GM19099 (cell line): ENCODE measurements at regions not wholly inside any gene's neighbourhood (a gene's known extent, or its start where the extent isn't known, plus 50 kb on each side); places are given as distances from the start of the nearest gene placed in this dataset.
A peak's percentile ranks its signal among the peaks of the same experiment; 100 is the strongest.

Source experiments
- POLR2A ChIP-seq: IDR thresholded peaks from 3 replicates; pipeline ENCODE4 v1.6.1; 2011; ENCODE audit warnings: low read depth; ENCODE audit not compliant: insufficient read length; ENCODE audit errors: extremely low read depth

DNA sequence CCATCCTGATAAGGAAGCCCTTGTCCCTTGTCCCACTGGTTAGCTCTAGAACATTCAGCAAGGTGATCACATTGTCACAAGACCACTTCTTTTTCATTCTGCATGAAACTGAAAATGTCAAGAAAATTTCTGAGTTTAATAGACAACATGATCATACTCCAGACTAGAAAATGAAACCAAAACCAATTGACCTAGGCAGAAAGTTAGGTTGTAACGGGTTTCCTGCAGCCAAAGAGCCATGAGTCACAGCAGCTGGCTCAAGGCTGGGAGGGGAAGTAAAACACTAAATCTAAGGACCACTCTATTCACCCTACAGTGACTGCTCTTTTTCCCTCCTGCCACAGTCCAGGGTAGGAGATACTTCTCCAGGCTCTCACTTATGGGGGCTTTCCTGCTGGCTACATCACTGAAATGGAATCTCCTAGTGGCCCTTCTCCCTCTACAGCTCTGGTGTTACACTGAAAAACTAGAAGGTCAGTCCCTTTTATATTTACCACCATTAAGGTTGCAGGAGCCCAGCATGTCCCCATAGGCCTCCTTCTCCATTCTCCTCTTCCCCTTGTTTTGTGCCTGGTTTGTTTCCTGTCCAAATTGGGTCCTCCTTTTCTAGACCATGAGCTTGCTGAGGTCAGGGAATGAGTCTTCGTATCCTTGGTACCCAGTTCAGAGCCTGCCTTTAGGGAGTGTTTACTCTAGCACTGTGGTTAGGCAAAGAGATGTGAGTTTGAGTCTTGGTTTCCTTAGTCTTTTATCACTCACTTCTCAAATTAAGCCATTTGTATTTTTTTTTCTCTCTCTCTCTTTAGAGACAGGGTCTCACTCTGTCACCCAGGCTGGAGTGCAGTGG is 236.5 kb upstream of the JUN start:
- TF ChIP-seq POLR2A: peak; percentile 49

DNA sequence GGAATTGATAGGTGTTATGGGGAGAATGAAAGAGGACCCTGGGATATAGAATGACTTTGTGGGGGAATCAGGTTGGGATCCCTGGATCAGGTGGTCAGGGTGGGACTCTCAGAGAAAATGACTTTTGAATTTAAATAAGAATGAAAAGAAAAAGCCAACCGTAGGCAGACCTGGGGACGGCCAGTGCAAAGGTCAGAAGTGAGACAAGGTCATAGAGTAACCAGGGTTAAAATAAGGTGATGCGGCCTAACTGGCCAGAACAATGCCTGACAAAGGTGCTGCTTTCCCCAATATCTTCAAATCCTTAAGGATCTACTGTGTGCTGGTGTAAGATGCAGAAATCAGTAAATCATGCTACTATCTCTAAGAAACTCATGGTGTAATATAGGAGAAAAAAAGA is 238.4 kb upstream of the JUN start:
- no peak for TF ChIP-seq POLR2A

DNA sequence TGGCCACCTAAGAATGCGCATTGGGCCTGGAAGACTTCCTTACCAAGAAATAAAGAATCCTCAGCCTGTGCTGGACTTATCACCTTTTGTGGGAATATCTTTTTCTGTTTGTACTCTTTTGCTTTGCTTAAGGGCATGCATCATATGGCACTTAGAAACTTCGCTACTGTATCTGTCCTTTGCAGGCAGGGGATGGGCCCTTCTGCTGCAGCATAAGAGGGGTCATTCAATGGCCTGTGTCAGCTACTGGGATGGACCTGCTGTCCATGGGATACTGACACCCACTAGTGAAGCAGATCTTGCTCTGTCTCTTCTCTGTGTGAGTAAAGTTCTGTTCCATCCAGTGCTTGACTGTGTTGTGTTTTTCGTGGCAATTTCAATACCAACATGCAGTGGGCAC is 239.0 kb upstream of the JUN start:
- TF ChIP-seq POLR2A: no peak

DNA sequence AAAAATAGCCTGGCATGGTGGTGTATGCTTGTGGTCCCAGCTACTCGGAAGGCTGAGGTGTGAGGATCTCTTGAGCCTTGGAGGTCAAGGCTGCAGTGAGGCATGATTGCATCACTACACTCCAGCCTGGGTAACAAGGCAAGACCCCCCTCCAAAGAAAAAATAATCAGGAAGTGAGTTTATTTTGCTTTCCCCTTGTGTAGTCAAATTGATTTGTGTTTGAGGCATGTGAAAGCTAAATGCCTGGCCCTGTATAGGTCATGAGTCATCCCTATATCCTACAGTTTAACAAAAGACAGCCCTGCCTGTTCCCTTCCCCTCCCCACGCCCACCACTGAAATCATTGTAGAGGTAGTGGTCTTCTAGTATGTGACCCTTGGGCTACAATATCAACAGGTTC is 241.4 kb upstream of the JUN start:
- no peak for TF ChIP-seq POLR2A

DNA sequence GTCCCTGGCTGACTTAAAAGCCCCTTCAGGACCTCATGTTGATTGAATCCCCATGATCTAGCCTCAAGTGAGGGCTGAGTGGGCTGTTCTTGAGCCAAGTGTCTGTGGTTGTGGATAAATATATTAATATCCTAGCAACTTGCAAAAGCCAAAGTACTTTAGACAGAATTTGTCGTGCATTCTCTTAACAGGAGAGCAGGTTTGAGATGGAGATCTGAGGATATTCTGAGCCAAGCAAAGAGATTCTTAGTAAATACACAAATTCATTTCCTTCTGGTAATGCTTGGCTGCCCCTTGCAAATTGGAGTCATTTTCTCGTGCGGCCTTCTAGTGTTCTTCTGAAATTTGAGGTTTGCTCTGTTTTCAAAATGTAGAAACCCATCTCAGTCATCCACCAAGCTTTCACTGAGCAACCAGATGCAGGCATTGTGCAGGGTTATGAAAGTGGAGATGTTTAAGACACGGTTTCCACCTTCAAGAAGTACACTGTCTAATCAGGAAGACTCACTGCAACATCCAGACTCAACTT is 242.1 kb upstream of the JUN start:
- TF ChIP-seq POLR2A: peak; percentile 22

DNA sequence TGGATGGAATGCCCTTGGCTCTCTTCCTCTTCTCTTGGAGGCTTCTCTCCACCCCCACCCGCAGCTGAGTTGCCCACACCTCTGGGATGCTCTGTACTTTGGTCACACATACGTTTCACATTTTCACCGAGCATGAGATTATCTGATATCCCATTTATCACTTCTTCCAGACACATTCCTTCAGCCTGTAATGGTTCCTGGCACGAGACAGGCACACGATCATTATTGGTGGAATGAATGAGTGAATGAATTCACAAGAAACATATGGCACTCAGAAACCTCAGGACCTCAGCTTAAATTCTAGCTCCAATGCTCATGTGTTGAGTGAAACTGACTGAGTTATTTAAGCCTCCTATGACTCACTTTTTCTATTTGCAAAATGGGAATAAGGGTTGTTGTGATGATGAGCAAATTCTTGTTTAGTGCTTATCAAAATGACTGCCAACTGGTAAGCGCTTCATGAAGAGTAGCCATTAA is 242.7 kb upstream of the JUN start:
- no peak for TF ChIP-seq POLR2A

DNA sequence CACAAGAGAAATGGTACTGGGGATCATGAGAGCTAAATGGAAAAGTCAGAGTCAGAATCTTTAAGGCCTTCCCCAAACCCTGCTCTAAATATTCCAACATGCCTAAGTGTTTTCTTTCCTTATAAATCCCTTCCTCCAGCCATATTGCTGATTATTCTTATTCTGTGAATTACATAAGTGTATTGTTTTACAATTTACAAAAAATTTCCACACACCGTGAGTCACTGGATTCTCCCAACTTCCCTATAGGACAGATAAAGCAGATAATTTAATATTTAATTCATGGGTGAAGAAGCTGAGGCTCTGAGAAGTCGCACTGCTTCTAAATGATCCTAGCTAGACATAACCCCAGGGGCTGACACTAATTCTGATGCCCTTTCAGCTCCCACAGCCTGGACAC is 243.3 kb upstream of the JUN start:
- TF ChIP-seq POLR2A: no peak

DNA sequence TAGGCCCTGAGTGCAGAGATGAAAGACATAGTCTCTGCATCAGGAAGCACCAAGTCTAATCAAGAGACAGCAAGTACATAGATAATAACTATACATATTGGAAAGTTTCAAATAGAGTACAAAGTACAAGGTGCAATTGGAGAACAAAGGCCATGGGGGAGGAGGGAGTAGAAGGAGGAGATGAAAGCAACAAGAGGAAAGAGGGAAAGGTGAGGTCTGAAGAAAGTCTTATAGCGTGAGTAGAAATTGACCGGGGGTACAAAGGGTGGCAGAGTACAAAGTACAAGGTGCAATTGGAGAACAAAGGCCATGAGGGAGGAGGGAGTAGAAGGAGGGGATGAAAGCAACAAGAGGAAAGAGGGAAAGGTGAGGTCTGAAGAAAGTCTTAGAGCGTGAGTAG is 244.2 kb upstream of the JUN start:
- TF ChIP-seq POLR2A: no peak

DNA sequence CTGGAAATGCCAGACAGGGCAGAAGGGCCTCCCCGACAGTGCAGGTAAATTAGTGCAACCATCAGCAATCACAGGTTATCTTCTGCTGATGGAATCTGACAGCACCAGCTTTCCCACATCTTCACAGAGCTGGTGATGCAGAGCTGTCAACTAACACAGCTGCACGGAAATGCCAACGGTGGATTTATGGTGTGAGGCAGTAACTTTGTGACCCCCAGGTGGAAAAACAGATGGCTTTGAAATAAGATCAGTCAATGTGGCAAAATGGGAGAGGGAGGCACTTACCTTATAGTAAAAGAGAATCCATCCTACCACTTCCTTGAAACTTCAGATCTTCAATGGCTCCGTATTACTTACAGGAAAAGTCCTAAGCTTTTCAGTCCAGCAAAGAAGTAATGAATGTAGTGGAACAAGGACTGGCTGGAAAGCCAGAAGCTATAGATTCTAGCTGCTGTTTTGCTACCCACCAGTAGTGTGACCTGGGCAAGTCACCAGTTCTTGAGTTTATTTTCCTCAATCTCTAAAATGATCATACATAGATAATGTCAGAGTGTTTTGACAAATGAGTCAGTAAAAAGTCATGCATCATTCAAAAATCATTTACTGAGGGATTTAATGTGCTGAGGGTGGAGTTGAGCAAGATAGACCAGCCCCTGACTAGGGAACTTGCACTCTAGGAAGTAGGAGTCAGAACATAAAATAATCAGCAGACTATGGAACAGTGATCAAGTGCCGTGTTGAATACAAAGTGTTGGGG is 245.7 kb upstream of the JUN start:
- no peak for TF ChIP-seq POLR2A

DNA sequence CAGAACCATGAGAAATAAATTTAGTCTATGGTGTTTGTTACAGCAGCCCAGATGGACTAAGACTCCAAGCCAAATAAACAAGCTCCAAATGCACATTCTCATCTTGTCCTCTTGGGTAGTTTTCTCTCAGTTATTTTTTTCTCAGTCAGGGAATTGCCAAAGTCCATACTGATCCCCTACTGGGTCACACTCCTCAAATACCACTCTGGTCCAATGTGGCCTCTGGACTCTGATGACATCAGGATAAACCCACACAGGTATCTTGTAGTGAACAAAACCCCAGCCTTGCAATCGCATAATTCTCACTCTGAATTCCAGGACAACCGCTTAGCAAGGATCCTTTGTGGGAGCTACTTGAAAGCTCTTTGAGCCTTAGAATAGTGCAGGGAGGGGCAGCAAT is 248.4 kb upstream of the JUN start:
- TF ChIP-seq POLR2A: no peak

DNA sequence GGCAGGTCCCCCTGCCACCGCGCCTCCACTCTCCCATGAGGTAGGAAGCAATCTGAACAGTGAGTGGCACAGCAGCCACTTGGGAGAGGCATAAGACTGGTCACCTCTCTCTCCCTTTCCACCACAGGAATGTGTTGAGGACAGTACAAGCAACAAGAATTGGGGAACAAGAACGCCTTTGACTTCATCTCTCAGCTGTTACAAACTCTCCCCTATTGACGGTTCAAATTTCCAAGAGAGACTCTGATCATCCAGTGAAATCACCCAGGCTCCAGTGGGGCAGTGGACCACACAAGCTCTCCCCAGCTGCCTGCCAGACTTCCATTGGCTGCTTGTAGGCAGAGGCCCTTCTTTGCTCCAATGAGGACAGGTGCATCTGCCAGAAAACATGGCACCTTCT is 249.9 kb upstream of the JUN start:
- TF ChIP-seq POLR2A: no peak

DNA sequence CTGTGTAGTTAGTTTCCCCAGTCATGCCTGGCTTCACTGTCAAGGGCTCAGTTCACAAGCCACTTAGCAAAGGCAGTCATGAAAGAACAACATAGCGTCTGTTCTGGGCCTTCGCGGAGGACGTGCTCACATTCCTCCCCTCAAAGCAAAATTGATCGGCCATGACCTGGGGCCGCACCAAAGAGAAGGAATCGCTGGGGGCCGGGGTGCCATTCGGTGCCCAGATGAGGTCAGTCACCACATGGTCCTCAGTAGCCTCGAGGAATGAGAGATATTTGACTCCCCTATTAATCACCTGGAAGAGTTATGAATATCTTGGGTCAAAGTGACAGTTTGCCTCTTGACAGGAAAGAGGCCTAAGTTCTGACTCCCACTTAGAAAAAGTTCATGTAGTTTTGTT is 251.1 kb upstream of the JUN start:
- TF ChIP-seq POLR2A: no peak

DNA sequence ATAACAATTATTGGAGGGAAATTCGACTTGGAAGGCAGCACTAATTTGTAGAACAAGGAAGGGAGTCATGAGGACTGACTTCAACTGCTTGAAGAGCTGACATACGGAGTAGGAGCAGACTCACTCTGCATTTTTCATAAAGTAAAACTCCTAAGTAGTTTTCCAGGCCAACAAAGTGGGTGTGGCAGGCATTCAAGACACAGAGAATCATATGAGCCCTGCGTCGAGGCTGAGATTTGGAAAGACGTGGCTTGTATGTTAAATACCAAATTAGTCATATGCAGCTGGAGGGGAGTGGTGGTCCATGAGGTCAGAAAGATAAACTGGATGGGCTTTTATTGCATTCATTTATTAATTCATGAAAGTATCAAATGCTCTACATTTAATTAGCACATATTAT is 255.7 kb upstream of the JUN start:
- no peak for TF ChIP-seq POLR2A

DNA sequence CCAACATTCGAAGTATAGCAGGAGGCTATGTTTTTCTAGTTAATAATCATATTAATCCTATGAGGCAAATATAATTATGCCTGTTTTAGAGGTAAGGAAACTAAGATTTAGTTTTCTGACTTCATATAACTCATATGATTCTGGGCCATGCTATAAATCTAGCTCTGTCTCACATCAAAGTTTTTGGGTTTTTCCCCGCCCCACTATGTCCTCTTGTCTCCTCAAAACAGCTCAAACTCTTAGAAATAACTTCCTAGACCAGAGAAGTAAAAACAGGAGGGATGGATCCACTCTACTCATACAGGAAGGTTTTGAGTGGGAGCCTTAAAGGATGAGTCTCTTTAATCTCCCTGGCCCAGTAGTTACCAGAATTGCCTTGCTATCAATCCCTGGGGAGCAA is 256.4 kb upstream of the FGGY start:
- TF ChIP-seq POLR2A: no peak

DNA sequence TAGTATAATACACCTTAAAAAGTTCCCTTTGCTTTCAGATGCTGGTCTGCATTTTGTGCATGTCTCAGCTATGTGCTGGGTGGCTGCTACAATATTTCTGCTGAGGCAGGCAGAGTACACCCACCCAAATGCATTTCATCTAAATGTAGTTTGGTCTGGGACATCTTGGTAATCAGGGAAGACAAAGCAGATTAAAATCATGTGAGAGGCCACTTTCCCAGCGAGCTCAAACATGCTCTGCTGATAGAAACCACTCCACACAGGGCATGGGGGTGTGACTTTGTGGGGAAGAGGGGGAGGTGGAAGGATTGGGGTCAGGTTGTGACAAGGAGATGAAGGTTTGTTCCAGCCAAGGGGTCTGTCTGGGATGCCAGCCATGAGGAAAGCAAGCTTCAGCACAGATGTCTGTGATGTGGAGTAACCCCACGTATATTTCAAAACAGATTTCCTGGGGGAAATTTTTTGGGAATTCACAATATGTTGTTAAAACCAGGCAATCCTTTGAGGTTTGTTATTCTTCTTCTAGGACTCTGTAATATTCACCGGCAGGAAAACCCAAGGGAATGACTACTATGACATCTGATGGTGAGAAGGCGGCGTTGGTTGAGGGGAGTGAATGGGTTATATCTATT is 255.1 kb upstream of the FGGY start:
- TF ChIP-seq POLR2A: no peak
